Tongue (tissue), 1 donor: ENCODE measurements at regions not wholly inside any gene's neighbourhood (a gene's known extent, or its start where the extent isn't known, plus 50 kb on each side); places are given as distances from the start of the nearest gene placed in this dataset.

Experiments used
- DNase-seq: peaks from one replicate; pipeline ENCODE4 v3.0.0-alpha.2; 2015

DNA sequence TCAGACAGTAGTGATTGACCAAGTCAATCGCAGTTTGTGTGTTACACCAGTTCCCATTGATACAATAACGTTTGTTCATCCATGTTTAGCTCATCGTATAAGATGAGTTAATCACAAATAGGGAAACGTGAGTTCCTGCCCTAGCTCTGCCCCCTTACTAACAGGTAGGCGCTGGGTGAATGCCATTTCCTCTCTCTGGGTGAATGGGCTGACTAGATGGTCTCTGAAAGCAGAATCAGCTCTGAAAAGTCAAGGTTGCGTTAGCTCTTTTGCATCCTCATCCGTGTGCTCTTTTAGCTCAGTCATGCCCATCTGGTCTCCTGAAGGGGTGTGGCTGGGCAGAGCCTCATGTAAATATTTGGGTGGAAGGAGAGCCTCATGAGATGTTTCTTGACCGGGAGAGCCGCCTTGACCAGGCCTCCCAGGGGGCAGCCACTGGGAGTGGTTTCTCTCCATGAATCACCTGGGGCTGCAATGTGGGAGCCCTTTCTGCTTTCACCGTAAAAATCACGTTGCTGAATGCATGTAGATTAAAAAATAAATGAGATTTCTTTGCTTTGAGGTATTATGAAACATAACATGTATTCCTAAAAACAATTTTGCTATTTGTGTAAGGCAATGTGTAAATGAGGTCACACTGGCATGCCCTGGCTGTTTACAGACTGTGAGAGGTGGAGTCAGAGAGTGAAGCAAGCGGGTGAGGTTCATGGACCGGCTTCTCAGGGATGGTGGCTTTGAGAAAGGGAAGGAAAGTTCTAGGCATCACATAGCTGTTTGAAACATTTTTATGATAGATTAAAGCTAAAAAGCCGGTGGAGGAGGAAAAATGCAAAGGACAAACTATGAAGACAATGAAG lies 108.4 kb upstream of the RASGRP1 start:
- no peak for DNase-seq

- DNase-seq: no peak
Measured at GRCh38 chr15:38674448-38674847, 109.8 kb upstream of the RASGRP1 start.

GRCh38 chr15:38678281-38678680 lies 113.7 kb upstream of the RASGRP1 start:
- no peak for DNase-seq

GRCh38 chr15:38680775-38681174 lies 116.2 kb upstream of the RASGRP1 start:
- DNase-seq: no peak

GRCh38 chr15:38682363-38682762 lies 117.7 kb upstream of the RASGRP1 start:
- DNase-seq: no peak

DNA sequence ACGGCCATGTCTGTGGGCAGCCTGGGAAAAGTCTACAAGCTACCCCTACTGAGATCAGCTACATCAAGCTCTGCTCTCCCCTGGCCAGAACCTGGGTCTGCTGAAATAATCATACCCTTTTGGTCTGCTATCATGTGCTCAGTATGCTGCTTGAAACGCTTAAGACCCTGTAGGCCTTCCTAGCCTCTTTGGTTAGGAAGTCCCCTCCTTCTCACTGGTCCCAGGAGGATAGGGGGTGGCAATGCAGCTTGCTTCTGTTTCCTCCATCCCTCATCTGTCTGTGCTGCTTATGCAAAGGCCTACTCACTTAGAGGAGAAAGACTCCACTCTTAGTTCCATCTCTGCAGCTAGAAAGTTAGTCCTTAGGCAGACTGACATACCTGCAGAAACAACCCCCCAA lies 118.2 kb upstream of the RASGRP1 start:
- DNase-seq: no peak

DNA sequence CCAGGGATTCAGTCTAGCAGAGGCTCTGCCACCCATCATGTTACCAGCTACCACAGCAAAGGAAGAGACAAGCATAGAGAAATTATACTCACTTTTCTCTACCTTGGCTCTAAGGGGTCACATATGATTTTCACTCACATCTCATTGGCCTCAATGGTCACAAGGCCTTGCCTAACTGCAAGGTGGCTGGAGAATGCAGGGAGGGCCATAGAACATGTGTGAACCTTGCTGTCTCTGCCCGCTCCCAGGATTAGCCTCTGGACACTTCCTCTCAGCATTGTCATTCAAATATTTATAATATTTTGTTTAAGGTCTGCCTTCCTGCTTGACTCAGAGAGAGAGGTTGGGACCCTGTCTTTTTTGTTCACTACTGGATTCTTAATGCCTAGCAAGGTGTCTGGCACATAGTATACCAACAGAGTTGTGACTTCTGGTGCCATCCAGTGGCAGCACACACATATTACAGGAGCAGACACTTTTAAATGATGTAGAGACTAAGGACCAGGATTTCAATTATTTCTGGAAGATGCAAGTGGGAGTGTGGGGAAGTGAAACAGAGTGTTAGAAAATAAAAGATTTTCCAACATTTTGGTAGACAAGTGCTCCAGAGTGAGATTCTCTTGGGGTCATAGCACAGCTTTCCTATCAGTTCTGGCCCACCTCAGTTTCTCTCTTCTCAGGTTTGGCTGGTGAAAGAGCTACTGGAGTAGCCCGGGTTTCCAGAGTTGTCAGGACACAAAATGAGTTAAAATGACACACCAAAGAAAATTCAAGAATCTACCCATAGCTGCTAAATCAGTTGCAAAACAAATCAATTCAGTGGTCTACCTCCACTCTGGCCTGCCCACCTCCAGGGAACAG lies 119.0 kb upstream of the RASGRP1 start:
- DNase-seq: peak; percentile 71

DNA sequence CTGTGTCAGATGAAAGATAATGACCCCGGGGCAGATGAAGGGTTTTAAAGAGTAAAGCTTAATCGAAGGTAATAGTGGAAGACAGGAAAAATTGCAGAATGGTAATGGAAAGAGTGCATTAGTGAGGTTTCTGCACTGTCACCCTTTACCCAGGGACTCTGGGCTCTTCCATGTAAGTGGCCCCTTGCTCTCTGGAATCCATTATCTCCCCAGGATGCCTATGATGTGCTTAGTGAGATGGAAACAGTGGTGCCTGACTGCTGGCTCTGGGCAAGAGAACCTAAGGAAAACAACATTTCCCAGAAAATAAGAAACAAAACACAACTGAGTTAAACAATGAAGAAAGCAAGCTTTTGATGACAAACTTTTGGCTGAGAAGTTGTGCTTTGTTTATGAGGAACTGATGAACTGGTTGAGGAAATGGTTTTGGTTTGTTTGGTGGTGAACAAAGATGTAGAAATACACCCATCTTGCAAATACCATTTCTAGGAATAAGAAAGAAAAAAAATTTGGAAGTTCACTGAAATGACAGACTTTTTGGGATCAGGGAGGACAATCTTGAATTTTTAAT lies 119.9 kb upstream of the RASGRP1 start:
- DNase-seq: no peak

- no peak for DNase-seq
Measured at GRCh38 chr15:38685686-38686339, 121.2 kb upstream of the RASGRP1 start.

GRCh38 chr15:38687340-38687739 lies 122.7 kb upstream of the RASGRP1 start:
- DNase-seq: no peak

- DNase-seq: no peak
Measured at GRCh38 chr15:38687775-38688495, 123.3 kb upstream of the RASGRP1 start.

DNA sequence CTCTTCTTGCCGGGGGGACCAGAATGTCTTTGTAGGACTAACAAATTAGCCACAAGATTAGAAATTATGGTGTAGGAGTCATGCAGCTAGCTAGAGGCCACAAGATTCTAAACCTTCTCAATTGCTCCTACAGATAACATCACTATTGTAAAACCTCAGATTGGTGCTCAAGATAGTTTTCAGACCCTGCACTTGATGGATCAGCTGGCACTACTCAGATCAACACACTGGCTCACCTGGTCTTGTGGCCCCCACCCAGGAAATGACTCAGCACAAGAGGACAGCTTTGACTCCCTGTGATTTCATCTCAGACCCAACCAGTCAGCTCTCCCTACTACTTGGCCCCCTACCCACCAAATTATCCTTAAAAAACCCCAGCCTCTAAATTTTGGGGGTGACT lies 124.1 kb upstream of the RASGRP1 start:
- no peak for DNase-seq

GRCh38 chr15:38689522-38689921 lies 124.9 kb upstream of the RASGRP1 start:
- no peak for DNase-seq

DNA sequence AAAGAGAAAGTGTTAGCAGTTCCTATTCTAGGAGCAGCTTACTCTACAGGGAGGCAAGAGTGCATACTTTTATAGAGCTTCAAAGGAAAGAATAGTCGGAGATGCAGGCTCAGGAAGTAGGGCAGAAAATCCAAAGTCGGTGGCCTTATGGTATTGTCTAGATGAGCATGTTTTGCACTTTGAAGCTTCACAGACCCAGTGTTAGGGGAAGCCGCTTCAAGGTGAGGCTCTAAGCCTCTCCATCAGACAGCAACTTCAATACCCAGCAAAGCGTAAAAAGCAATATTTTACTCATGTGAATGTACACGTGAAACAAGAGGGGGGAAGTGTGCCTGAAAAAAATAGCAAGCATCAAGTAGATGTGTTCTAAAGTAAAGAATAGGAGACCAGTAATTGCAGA lies 125.6 kb upstream of the RASGRP1 start:
- no peak for DNase-seq

- peak; percentile 86 for DNase-seq
Measured at GRCh38 chr15:38690719-38691332, 126.2 kb upstream of the RASGRP1 start.

DNA sequence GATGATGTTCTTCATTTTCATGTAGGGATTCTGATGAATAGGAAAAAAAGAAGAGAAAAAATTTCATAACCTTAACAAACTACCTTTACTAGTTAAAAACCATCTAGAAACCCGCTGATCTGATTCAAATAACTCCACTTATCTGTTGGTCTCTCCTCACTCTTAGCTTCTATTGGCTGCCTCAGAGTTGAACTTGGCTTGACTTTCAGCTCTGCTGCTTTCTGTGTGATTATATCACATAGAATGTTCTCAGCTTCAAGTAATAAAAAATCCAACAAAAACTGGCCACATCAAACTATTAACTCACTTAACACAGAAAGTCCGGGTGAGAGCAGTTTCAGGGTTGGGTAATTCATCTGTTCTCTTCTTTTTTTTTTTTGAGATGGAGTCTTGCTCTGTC lies 126.8 kb upstream of the RASGRP1 start:
- DNase-seq: no peak

DNA sequence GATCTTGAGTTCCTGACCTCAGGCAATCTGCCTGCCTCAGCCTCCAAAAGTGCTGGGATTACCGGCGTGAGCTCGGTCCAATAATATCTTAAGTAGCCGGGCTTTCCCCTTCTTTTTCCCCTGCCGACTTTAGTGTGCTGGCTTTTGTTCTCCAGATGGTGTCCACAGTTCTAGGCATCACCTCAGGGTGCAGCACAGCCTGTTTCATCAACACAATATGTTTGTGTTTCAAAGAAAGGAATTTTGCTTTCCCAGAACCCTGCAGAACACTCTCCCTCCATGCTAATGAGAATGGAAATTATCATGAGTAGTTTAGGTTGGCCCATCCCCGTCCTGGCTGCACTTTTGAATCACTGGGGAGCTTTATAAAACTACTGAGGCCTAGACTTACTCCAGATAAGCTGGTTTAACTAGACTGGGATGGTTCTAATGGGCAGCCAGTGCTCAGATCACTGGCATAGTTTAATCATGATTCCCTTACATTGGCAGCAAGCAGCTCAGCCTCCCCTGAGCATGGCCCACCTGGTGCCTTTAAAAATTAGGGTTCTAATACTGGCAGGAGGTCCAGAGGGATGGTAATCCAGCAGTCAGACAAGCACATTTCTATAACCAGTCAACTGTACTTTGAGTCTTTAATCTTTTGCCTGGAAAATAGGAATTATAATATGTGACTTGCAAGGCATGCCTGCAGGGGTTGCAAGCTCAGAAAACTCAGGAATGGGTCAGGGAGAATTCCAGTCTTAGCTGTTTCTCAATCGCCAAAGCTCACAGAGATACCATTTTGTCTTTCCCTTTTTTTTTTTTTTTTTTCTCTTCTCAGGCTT lies 127.6 kb upstream of the RASGRP1 start:
- DNase-seq: no peak

DNA sequence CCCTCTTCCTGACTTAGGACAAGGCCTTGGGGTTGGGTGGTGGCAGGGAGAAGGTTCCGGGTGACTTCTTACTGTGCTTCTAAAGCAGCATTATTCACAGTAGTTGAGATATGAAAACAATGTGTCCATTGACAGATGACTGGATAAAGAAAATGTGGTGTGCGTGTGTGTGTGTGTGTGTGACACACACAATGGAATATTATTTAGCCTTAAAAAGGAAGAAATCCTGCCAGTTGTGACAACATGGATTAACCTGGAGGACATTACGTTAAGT lies 128.1 kb upstream of the RASGRP1 start:
- DNase-seq: no peak

DNA sequence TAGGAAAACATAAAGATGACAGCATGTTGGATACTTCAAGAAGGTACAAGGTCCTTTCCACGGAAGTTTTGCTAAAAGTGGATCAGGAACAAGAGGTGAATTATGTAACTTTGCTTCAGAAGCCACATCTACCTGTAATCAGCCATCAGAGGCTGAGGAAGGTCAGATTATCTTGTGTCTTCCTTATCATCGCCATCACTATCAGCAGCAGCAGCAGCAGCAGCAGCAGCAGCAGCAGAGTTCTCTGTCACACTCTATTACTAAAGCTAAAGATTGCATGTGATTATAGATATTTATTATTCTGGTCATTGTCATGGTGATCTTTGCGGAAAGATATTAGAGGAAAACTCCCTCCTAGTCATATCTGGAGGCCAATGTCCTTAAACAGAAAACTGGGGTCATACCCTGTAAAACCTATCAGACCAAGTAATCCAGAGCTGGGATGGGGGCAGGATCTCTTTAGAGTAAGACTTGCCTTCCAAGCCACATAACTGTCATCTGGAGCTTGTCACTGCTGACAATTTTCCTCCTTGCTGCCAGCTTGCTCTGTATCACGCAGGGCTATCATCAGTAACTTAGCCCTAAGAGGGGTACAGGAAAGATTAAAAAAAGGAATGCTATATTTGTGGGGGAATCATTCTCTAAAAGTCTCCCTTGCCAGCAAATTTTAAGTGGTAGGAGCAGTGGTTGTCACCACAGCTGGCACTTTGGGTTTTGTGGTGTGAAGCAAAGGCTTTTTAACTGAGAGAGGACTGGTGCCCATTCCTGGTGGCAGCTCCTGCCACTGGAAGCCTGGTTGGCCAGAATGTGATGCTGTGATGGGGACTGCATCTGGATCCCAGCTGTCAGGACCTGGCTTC lies 130.9 kb upstream of the RASGRP1 start:
- DNase-seq: no peak
